GM12878 (cell line): ENCODE measurements at regions not wholly inside any gene's neighbourhood (a gene's known extent, or its start where the extent isn't known, plus 50 kb on each side); places are given as distances from the start of the nearest gene placed in this dataset.
"Not testable (repeated sequence)": the region's sequence is repeated elsewhere in the genome, so short reads cannot be mapped to it uniquely, and the experiment has no call there.

Source experiments
- ATAC-seq: fragments of 200-7000 bp; cut with Tn5 transposase; 3 replicates; pipeline ENCODE4 v1.9.1; 2020; ENCODE audit warnings: mild to moderate bottlenecking, moderate library complexity
- BruUV-seq: library from RNA; stranded (reverse); fragments of 400-500 nt; replicated peaks from 2 replicates; lab custom pipeline; 2021; lab: Mats Ljungman, UMichigan
- CTCF ChIA-PET: fragments of 300-600 bp; sonication (Branson Sonifier 250); formaldehyde crosslinking; extraction: SDS; loops from one replicate; lab custom pipeline; 2021; ENCODE audit warnings: inconsistent platforms; lab: Yijun Ruan, JAX
- POLR2A ChIA-PET: fragments of 350-600 bp; formaldehyde crosslinking; extraction: SDS; loops from one replicate; lab custom pipeline; 2021; ENCODE audit warnings: inconsistent platforms; lab: Charles Lee
- RAD21 ChIA-PET: fragments of 300-600 bp; sonication (Branson Sonifier 250); formaldehyde crosslinking; loops from one replicate; lab custom pipeline; 2023; ENCODE audit warnings: antibody characterized with exemption; ENCODE audit not compliant: unreplicated experiment; lab: Charles Lee
- SMC1A ChIA-PET: fragments of 300-600 bp; sonication (Branson Sonifier 250); formaldehyde crosslinking; loops from one replicate; lab custom pipeline; 2023; ENCODE audit not compliant: unreplicated experiment, uncharacterized antibody; lab: Charles Lee
- DNase-seq: peaks from one replicate; pipeline ENCODE4 v3.0.0-alpha.2; 2011; ENCODE audit warnings: low read depth, low spot score
- FAIRE-seq: peaks from 3 replicates; lab custom pipeline; 2011; peaks lifted over from hg19 to GRCh38; lab: Jason Lieb, UNC
- H2AFZ ChIP-seq: 2 replicates; pipeline ENCODE4 v1.6.0; 2011; ENCODE audit warnings: low read depth, low read length, control low read depth; ENCODE audit not compliant: control insufficient read depth
- H3K27ac ChIP-seq: 2 replicates; pipeline ENCODE4 v1.5.1; 2011; ENCODE audit warnings: control low read depth; ENCODE audit not compliant: control insufficient read depth, insufficient read depth
- H3K27me3 ChIP-seq, 2 experiments: replicated peaks in 1 of 2; 2 replicates each; pipeline versions ENCODE4 v1.6.0 to v1.6.1; 2011; ENCODE audit warnings: low read length in 1 of 2; ENCODE audit not compliant: control insufficient read depth in 2 of 2, insufficient read depth in 2 of 2
- H3K36me3 ChIP-seq, 2 experiments: 2 replicates each; pipeline ENCODE4 v1.5.1; 2011; ENCODE audit warnings: low read length in 1 of 2; ENCODE audit not compliant: control insufficient read depth in 2 of 2, insufficient read depth in 2 of 2
- H3K4me1 ChIP-seq: 2 replicates; pipeline ENCODE4 v1.6.1; 2011; ENCODE audit warnings: mild to moderate bottlenecking, low read length, moderate library complexity, mixed read lengths; ENCODE audit not compliant: control insufficient read depth, insufficient read depth
- H3K4me2 ChIP-seq: 2 replicates; pipeline ENCODE4 v1.6.0; 2011; ENCODE audit warnings: control low read depth; ENCODE audit not compliant: control insufficient read depth, insufficient read depth
- H3K4me3 ChIP-seq: fragments of 200-600 bp; sonication (generic); 2 replicates; pipeline ENCODE4 v1.5.1; 2016
- H3K79me2 ChIP-seq: 2 replicates; pipeline ENCODE4 v1.6.0; 2011; ENCODE audit warnings: low read length; ENCODE audit not compliant: control insufficient read depth, insufficient read depth
- H3K9ac ChIP-seq: 2 replicates; pipeline ENCODE4 v1.8.0; 2011; ENCODE audit warnings: low read length, control low read depth, mixed read lengths; ENCODE audit not compliant: control insufficient read depth, insufficient read depth
- H3K9me3 ChIP-seq: replicated peaks from 3 replicates; pipeline ENCODE4 v1.5.1; 2011; ENCODE audit warnings: mild to moderate bottlenecking, low read length; ENCODE audit not compliant: control insufficient read depth, insufficient read depth
- H4K20me1 ChIP-seq: 2 replicates; pipeline ENCODE4 v1.6.0; 2011; ENCODE audit not compliant: control insufficient read depth, insufficient read depth
- BCL11A ChIP-seq: IDR thresholded peaks from 2 replicates; pipeline ENCODE4 v1.6.1; 2011; ENCODE audit warnings: low read depth, low read length
- CTCF ChIP-seq, 3 experiments: IDR thresholded peaks in 2 of 3; conservative IDR thresholded peaks in 1 of 3; 2 replicates each; pipeline ENCODE4 v1.5.1; 2011; ENCODE audit warnings: low read depth in 3 of 3, low read length in 3 of 3, mild to moderate bottlenecking in 3 of 3, control low read depth in 2 of 3, moderate library complexity in 2 of 3, inconsistent platforms in 1 of 3, mixed read lengths in 1 of 3; ENCODE audit not compliant: control insufficient read depth in 2 of 3, insufficient read depth in 1 of 3; ENCODE audit errors: extremely low read depth in 1 of 3
- E4F1 ChIP-seq: fragments of 450-650 bp; IDR thresholded peaks from 2 replicates; pipeline ENCODE4 v1.6.1; 2018; ENCODE audit warnings: borderline replicate concordance, mild to moderate bottlenecking; ENCODE audit not compliant: partially characterized antibody
- EP300 ChIP-seq, 2 experiments: fragments of 150-350 bp in 1 of 2; IDR thresholded peaks; 2 replicates each; pipeline ENCODE4 v1.6.1; 2011 to 2012; ENCODE audit warnings: low read depth in 2 of 2, low read length in 2 of 2, borderline replicate concordance in 1 of 2, improper control_type of control experiment in 1 of 2, inconsistent platforms in 1 of 2; ENCODE audit not compliant: control insufficient read depth in 1 of 2
- MYC ChIP-seq: IDR thresholded peaks from 2 replicates; pipeline ENCODE4 v1.6.1; 2011; ENCODE audit warnings: mild to moderate bottlenecking, low read length, moderate library complexity, inconsistent platforms; ENCODE audit not compliant: insufficient read depth, insufficient replicate concordance, insufficient read length, severe bottlenecking
- SKIL ChIP-seq: fragments of 450-650 bp; IDR thresholded peaks from 2 replicates; pipeline ENCODE4 v1.6.1; 2017; ENCODE audit warnings: mild to moderate bottlenecking, low read depth, inconsistent platforms; ENCODE audit not compliant: poor library complexity, severe bottlenecking
- TCF12 ChIP-seq: IDR thresholded peaks from 2 replicates; pipeline ENCODE4 v1.6.1; 2011; ENCODE audit warnings: low read depth, mild to moderate bottlenecking, low read length
- WGBS: methylation state at CpG from one replicate; pipeline ENCODE4 v1.1.6; 2016; ENCODE audit warnings: low lambda C conversion rate; ENCODE audit not compliant: insufficient replicate concordance, insufficient coverage; ENCODE audit errors: missing lambda C conversion rate; 5-methylcytosine and 5-hydroxymethylcytosine counted together
- in situ Hi-C: fragments of 300-500 bp; cut with MboI; formaldehyde crosslinking; loops from 9 replicates; pipeline ENCODE4 v1.14.3; 2018; ENCODE audit warnings: mixed read lengths
- intact Hi-C: fragments of 100-400 bp; cut with micrococcal nuclease; formaldehyde crosslinking; loops from one replicate; pipeline ENCODE4 v1.14.2; 2022; ENCODE audit not compliant: unreplicated experiment

- H3K9ac ChIP-seq, H3K27ac ChIP-seq, ATAC-seq, intact Hi-C loops, H3K9me3 ChIP-seq, H3K79me2 ChIP-seq, POLR2A ChIA-PET, in situ Hi-C loops, BruUV-seq, SMC1A ChIA-PET, H3K4me1 ChIP-seq, H4K20me1 ChIP-seq, CTCF ChIA-PET, H3K36me3 ChIP-seq, H3K4me2 ChIP-seq, RAD21 ChIA-PET, H3K27me3 ChIP-seq, FAIRE-seq, H2AFZ ChIP-seq, H3K4me3 ChIP-seq, DNase-seq: not testable (repeated sequence)
- WGBS: 61% methylated on average over 5 of the region's 8 CpGs
Observed at GRCh38 chr12:131234841-131235271, 281.1 kb downstream of the ADGRD1 start.

- Histone ChIP-seq H3K4me1 (peaks cover 4% of the 10 kb centered on the region; the same call in 1 of the 2 replicates), H3K9me3 (peaks cover 3% of the 10 kb centered on the region; the same call in 1 of the 3 replicates), H3K4me3 (no peak overlapping the region), H3K27me3 (no peaks in the 10 kb centered on the region), H2AFZ (no peak overlapping the region), H3K4me2 (no peak overlapping the region), H4K20me1 (no peaks in the 10 kb centered on the region), H3K9ac (no peak overlapping the region), H3K79me2 (no peaks in the 10 kb centered on the region), H3K27ac (no peak overlapping the region), H3K36me3 (no peaks in the 10 kb centered on the region)
- intact Hi-C loops (no loop called here), in situ Hi-C loops (no loop called here)
- DNase-seq (no peak), FAIRE-seq (no peak), ATAC-seq (no peak)
- SMC1A ChIA-PET: no interaction called here
- RAD21 ChIA-PET: no interaction called here
- WGBS: 47% methylated on average over 12 of the region's 12 CpGs
- POLR2A ChIA-PET: interaction anchor here (0.5 kb wide), 1 partner anchor 80 kb away, joined by 3 read pairs; no protein-coding TSS in a partner anchor
- no TSS peak for BruUV-seq
- CTCF ChIA-PET: no interaction called here
- TF ChIP-seq SKIL: no peak
- TF ChIP-seq EP300 (IDR thresholded peaks at IDR 0.05; ENCODE audit: borderline replicate concordance in 1 of 2, control insufficient read depth in 1 of 2, low read depth in 2 of 2, low read length in 2 of 2): no peak
- TF ChIP-seq CTCF (IDR thresholded peaks at IDR 0.05 in 2 of 3, conservative IDR thresholded peaks at IDR 0.05 in 1 of 3; ENCODE audit: control insufficient read depth in 2 of 3, extremely low read depth in 1 of 3, insufficient read depth in 1 of 3, low read depth in 3 of 3, low read length in 3 of 3): no peak
- TF ChIP-seq BCL11A: no peak
- TF ChIP-seq MYC: no peak
- no peak for TF ChIP-seq E4F1
- no peak for TF ChIP-seq TCF12
Observed at GRCh38 chr12:131235871-131236271, 282.2 kb downstream of the ADGRD1 start.
